CD14-positive monocyte (primary cell): ENCODE measurements at regions not wholly inside any gene's neighbourhood (a gene's known extent, or its start where the extent isn't known, plus 50 kb on each side); places are given as distances from the start of the nearest gene placed in this dataset.

ENCODE experiments used
- DNase-seq, 3 donors: peaks; one replicate each; pipeline ENCODE4 v3.0.0-alpha.2; 2011 to 2022
- H2AFZ ChIP-seq: 2 replicates; pipeline ENCODE4 v1.6.0; 2012; ENCODE audit warnings: mild to moderate bottlenecking, low read depth, low read length, inconsistent platforms; ENCODE audit not compliant: insufficient read depth, poor library complexity, severe bottlenecking
- H3K27ac ChIP-seq, 2 donors: 1 replicate in 1 of 2; 2 replicates in 1 of 2; pipeline ENCODE4 v1.5.1; 2012 to 2013; ENCODE audit warnings: low read length in 2 of 2, control low read depth in 1 of 2, inconsistent platforms in 1 of 2, low read depth in 1 of 2, mild to moderate bottlenecking in 1 of 2
- H3K27me3 ChIP-seq, 2 donors: one replicate each; pipeline versions ENCODE4 v1.6.0 to v1.6.1; 2011 to 2013; ENCODE audit warnings: low read length in 2 of 2; ENCODE audit not compliant: control insufficient read depth in 2 of 2, insufficient read depth in 2 of 2
- H3K36me3 ChIP-seq, 2 donors: replicated peaks in 1 of 2; 1 replicate in 1 of 2; 2 replicates in 1 of 2; pipeline versions ENCODE4 v1.5.1 to v1.6.1; 2012 to 2013; ENCODE audit warnings: low read length in 2 of 2, control low read depth in 1 of 2, inconsistent platforms in 1 of 2, mild to moderate bottlenecking in 1 of 2; ENCODE audit not compliant: insufficient read depth in 2 of 2, control insufficient read depth in 1 of 2
- H3K4me1 ChIP-seq, 2 donors: 1 replicate in 1 of 2; 2 replicates in 1 of 2; pipeline versions ENCODE4 v1.5.1 to v1.6.1; 2012 to 2013; ENCODE audit warnings: low read length in 2 of 2, control low read depth in 1 of 2, inconsistent platforms in 1 of 2, mild to moderate bottlenecking in 1 of 2, moderate library complexity in 1 of 2; ENCODE audit not compliant: insufficient read depth in 2 of 2, control insufficient read depth in 1 of 2
- H3K4me2 ChIP-seq: replicated peaks from 2 replicates; pipeline ENCODE3; 2012; ENCODE audit warnings: low read length, moderate library complexity, mild to moderate bottlenecking; ENCODE audit not compliant: poor library complexity, severe bottlenecking; ENCODE audit errors: extremely low read depth
- H3K4me3 ChIP-seq, 3 experiments: fragments of 200-600 bp in 1 of 3; sonication (generic) in 1 of 3; replicated peaks in 1 of 3; 1 replicate in 2 of 3; 2 replicates in 1 of 3; pipeline ENCODE4 v1.5.1; 2011 to 2013; ENCODE audit warnings: low read length in 3 of 3, mild to moderate bottlenecking in 3 of 3, control low read depth in 2 of 3, low read depth in 2 of 3, inconsistent platforms in 1 of 3, moderate library complexity in 1 of 3
- H3K79me2 ChIP-seq: 2 replicates; pipeline ENCODE4 v1.6.0; 2012; ENCODE audit warnings: mild to moderate bottlenecking, control low read depth, inconsistent platforms, low read length, moderate library complexity; ENCODE audit not compliant: insufficient read depth
- H3K9ac ChIP-seq: 2 replicates; pipeline ENCODE4 v1.6.0; 2017; ENCODE audit warnings: low read length, mild to moderate bottlenecking; ENCODE audit not compliant: insufficient read depth, poor library complexity, severe bottlenecking
- H3K9me3 ChIP-seq, 2 donors: replicated peaks in 1 of 2; 1 replicate in 1 of 2; 2 replicates in 1 of 2; pipeline versions ENCODE4 v1.5.1 to v1.6.1; 2012 to 2013; ENCODE audit warnings: low read length in 2 of 2, control low read depth in 1 of 2; ENCODE audit not compliant: control insufficient read depth in 1 of 2, insufficient read depth in 1 of 2
- H4K20me1 ChIP-seq: 2 replicates; pipeline ENCODE4 v1.6.0; 2012; ENCODE audit warnings: mild to moderate bottlenecking, low read length, control low read depth, moderate library complexity; ENCODE audit not compliant: insufficient read depth
- H3K27ac Mint-ChIP-seq, 7 donors: one replicate each; pipeline ENCODE4 v1.8.0; 2020; ENCODE audit warnings: mild to moderate bottlenecking in 7 of 7, mixed read lengths in 7 of 7, moderate library complexity in 6 of 7, inconsistent platforms in 2 of 7
- H3K27me3 Mint-ChIP-seq, 3 donors: one replicate each; pipeline ENCODE4 v1.8.0; 2021 to 2022; ENCODE audit warnings: low read depth in 3 of 3, mild to moderate bottlenecking in 3 of 3, mixed read lengths in 3 of 3, moderate library complexity in 3 of 3, inconsistent platforms in 1 of 3
- H3K36me3 Mint-ChIP-seq, 2 donors: one replicate each; pipeline ENCODE4 v1.8.0; 2020; ENCODE audit warnings: mixed read lengths in 2 of 2, inconsistent platforms in 1 of 2, mild to moderate bottlenecking in 1 of 2
- H3K4me1 Mint-ChIP-seq: one replicate; pipeline ENCODE4 v1.8.0; 2020; ENCODE audit warnings: mild to moderate bottlenecking, mixed read lengths
- H3K4me3 Mint-ChIP-seq, 2 donors: one replicate each; pipeline ENCODE4 v1.8.0; 2020; ENCODE audit warnings: mild to moderate bottlenecking in 2 of 2, mixed read lengths in 2 of 2, moderate library complexity in 1 of 2
- H3K9me3 Mint-ChIP-seq, 7 donors: one replicate each; pipeline ENCODE4 v1.8.0; 2020 to 2022; ENCODE audit warnings: mixed read lengths in 7 of 7, mild to moderate bottlenecking in 6 of 7, moderate library complexity in 6 of 7, inconsistent platforms in 2 of 7
- WGBS: methylation state at CpG from one replicate; pipeline ENCODE4 v1.1.5; 2013; ENCODE audit warnings: missing lambda C conversion rate; ENCODE audit not compliant: insufficient coverage; 5-methylcytosine and 5-hydroxymethylcytosine counted together
- intact Hi-C, 2 donors: fragments of 100-400 bp; cut with micrococcal nuclease; formaldehyde crosslinking; loops; one replicate each; pipeline versions ENCODE4 v1.15.0 to v1.15.1; 2023
- TF ChIP-seq, protein P1 (sequence below): fragments of 200-600 bp; IDR thresholded peaks from one replicate; pipeline ENCODE4 v1.8.0; 2022; ENCODE audit warnings: antibody characterized with exemption, mild to moderate bottlenecking

- no peaks in the 10 kb centered on the region for H3K36me3 ChIP-seq
- no peaks in the 10 kb centered on the region for H3K27me3 ChIP-seq
- H4K20me1 ChIP-seq = no peaks in the 10 kb centered on the region
- H3K36me3 Mint-ChIP-seq = no peaks in the 10 kb centered on the region
- peaks cover 0 to 7% of the 10 kb centered on the region in 2 donors for H3K9me3 ChIP-seq
- H3K4me1 ChIP-seq = no peaks in the 10 kb centered on the region
- H3K79me2 ChIP-seq = no peaks in the 10 kb centered on the region
- no peak overlapping the region for H3K9ac ChIP-seq
- TF ChIP-seq, protein P1, sequence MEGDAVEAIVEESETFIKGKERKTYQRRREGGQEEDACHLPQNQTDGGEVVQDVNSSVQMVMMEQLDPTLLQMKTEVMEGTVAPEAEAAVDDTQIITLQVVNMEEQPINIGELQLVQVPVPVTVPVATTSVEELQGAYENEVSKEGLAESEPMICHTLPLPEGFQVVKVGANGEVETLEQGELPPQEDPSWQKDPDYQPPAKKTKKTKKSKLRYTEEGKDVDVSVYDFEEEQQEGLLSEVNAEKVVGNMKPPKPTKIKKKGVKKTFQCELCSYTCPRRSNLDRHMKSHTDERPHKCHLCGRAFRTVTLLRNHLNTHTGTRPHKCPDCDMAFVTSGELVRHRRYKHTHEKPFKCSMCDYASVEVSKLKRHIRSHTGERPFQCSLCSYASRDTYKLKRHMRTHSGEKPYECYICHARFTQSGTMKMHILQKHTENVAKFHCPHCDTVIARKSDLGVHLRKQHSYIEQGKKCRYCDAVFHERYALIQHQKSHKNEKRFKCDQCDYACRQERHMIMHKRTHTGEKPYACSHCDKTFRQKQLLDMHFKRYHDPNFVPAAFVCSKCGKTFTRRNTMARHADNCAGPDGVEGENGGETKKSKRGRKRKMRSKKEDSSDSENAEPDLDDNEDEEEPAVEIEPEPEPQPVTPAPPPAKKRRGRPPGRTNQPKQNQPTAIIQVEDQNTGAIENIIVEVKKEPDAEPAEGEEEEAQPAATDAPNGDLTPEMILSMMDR = no peak
- no peaks in the 10 kb centered on the region for H3K4me1 Mint-ChIP-seq
- no peak overlapping the region for H3K27ac Mint-ChIP-seq
- no peak overlapping the region for H3K4me2 ChIP-seq
- no peak overlapping the region for H3K27ac ChIP-seq
- H3K9me3 Mint-ChIP-seq = peaks cover 2 to 12% (median 4%) of the 10 kb centered on the region in 7 donors
- H3K4me3 ChIP-seq = no peak overlapping the region
- no peak overlapping the region for H3K4me3 Mint-ChIP-seq
- intact Hi-C loops = no loop called here
- 73% methylated on average over 12 of the region's 12 CpGs for WGBS
- no peak overlapping the region for H2AFZ ChIP-seq
- DNase-seq = no peak
- H3K27me3 Mint-ChIP-seq = peaks cover 0 to 2% (median 1%) of the 10 kb centered on the region in 3 donors
Observed at GRCh38 chr6:74222768-74223333, 526.8 kb downstream of the CD109 start.

DNA sequence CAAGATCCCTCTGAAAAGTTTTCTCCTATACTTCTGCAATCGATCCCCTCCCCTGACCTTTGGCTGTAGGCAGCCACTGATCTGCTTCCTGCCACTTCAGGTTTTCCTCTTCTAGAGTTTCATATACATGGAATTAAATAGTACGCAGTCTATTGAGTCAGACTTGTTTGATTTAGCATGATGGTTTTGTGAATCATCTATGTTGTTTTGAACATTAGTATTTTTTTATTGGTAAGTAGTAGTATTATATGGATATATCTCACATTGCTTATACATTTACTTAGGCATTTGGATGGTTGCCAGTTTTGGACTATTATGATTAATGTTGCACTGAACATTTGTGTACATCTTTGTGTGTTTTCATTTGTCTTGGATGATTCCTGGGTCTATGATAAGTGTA lies 518.0 kb downstream of the CD109 start:
- no CpG with 5 or more reads among the region's 2 CpGs for WGBS
- Histone ChIP-seq H3K4me1 (no peaks in the 10 kb centered on the region), H3K4me3 (no peak overlapping the region), H3K27ac (no peak overlapping the region), H3K27me3 (no peaks in the 10 kb centered on the region), H2AFZ (no peak overlapping the region), H3K9me3 (no peaks in the 10 kb centered on the region), H3K79me2 (no peaks in the 10 kb centered on the region), H3K9ac (no peak overlapping the region), H3K4me2 (no peak overlapping the region), H3K36me3 (no peaks in the 10 kb centered on the region), H4K20me1 (no peaks in the 10 kb centered on the region)
- TF ChIP-seq, protein P1 = no peak
- H3K4me3 Mint-ChIP-seq = no peak overlapping the region
- no peak overlapping the region for H3K27ac Mint-ChIP-seq
- no peak for DNase-seq
- intact Hi-C loops = no loop called here
- H3K27me3 Mint-ChIP-seq = peaks cover 0 to 3% (median 0%) of the 10 kb centered on the region in 3 donors
- H3K4me1 Mint-ChIP-seq = no peaks in the 10 kb centered on the region
- H3K36me3 Mint-ChIP-seq = no peaks in the 10 kb centered on the region
- H3K9me3 Mint-ChIP-seq = peaks cover 0 to 6% (median 0%) of the 10 kb centered on the region in 7 donors
